RWPE2 (cell line): ENCODE measurements at regions not wholly inside any gene's neighbourhood (a gene's known extent, or its start where the extent isn't known, plus 50 kb on each side); places are given as distances from the start of the nearest gene placed in this dataset.
"Not testable (repeated sequence)": the region's sequence is repeated elsewhere in the genome, so short reads cannot be mapped to it uniquely, and the experiment has no call there.

ENCODE experiments used
- ATAC-seq: fragments of 200-7000 bp; cut with Tn5 transposase; 3 replicates; pipeline ENCODE4 v1.9.1; 2021; ENCODE audit warnings: low read depth
- DNase-seq: peaks from one replicate; pipeline ENCODE4 v3.0.0-alpha.2; 2020; ENCODE audit warnings: low spot score
- H3K27ac ChIP-seq: fragments of 450-650 bp; 2 replicates; pipeline ENCODE4 v1.5.1; 2017; ENCODE audit warnings: mild to moderate bottlenecking; ENCODE audit not compliant: poor library complexity, severe bottlenecking
- H3K27me3 ChIP-seq: fragments of 250-450 bp; sonication (Bioruptor Pico); 2 replicates; pipeline ENCODE4 v1.5.1; 2021; ENCODE audit warnings: mild to moderate bottlenecking, moderate library complexity; ENCODE audit not compliant: insufficient read depth, poor library complexity, severe bottlenecking
- H3K36me3 ChIP-seq: fragments of 250-450 bp; sonication (Bioruptor Pico); 2 replicates; pipeline ENCODE4 v1.5.1; 2020; ENCODE audit warnings: low read depth, mild to moderate bottlenecking, moderate library complexity
- H3K4me1 ChIP-seq: fragments of 250-450 bp; sonication (Bioruptor Pico); 2 replicates; pipeline ENCODE4 v1.5.1; 2021; ENCODE audit warnings: mild to moderate bottlenecking, moderate library complexity; ENCODE audit not compliant: insufficient read depth, poor library complexity, severe bottlenecking
- H3K4me3 ChIP-seq: fragments of 250-450 bp; sonication (Bioruptor Pico); 2 replicates; pipeline ENCODE4 v1.5.1; 2021; ENCODE audit warnings: mild to moderate bottlenecking, moderate library complexity; ENCODE audit not compliant: severe bottlenecking
- H3K9me3 ChIP-seq: fragments of 250-450 bp; sonication (Bioruptor Pico); 2 replicates; pipeline ENCODE4 v1.5.1; 2021; ENCODE audit warnings: mild to moderate bottlenecking, moderate library complexity; ENCODE audit not compliant: severe bottlenecking
- TF ChIP-seq, protein P1 (sequence below): fragments of 450-650 bp; IDR thresholded peaks from one replicate; pipeline ENCODE4 v1.5.1; 2017; ENCODE audit warnings: mild to moderate bottlenecking, moderate library complexity; ENCODE audit not compliant: poor library complexity, severe bottlenecking

DNA sequence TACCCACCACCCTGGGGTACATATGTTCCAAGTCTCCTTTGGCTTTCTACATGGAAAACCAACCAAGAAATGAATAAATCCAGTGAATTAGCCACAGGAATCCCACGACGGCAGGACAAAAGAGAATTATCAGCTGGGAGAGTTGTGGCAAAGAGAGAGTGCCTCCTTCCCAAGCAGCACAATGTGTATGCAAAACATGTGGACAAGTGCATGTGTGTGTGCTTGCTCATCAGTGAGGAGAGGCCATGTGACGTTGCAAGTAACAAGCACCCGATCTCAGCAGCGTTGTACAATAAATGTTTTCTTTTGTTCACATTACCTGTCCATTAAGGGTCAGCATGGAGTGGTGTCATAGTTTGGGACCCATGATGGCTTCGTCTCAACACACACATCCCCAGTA, 50.0 kb upstream of the EMX2 start:
- H3K9me3 ChIP-seq: no peaks in the 10 kb centered on the region
- H3K36me3 ChIP-seq: no peaks in the 10 kb centered on the region
- ATAC-seq: no peak
- no peaks in the 10 kb centered on the region for H3K4me1 ChIP-seq
- DNase-seq: no peak
- H3K4me3 ChIP-seq: no peak overlapping the region
- TF ChIP-seq, protein P1, sequence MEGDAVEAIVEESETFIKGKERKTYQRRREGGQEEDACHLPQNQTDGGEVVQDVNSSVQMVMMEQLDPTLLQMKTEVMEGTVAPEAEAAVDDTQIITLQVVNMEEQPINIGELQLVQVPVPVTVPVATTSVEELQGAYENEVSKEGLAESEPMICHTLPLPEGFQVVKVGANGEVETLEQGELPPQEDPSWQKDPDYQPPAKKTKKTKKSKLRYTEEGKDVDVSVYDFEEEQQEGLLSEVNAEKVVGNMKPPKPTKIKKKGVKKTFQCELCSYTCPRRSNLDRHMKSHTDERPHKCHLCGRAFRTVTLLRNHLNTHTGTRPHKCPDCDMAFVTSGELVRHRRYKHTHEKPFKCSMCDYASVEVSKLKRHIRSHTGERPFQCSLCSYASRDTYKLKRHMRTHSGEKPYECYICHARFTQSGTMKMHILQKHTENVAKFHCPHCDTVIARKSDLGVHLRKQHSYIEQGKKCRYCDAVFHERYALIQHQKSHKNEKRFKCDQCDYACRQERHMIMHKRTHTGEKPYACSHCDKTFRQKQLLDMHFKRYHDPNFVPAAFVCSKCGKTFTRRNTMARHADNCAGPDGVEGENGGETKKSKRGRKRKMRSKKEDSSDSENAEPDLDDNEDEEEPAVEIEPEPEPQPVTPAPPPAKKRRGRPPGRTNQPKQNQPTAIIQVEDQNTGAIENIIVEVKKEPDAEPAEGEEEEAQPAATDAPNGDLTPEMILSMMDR: no peak
- no peak overlapping the region for H3K27ac ChIP-seq
- H3K27me3 ChIP-seq: no peaks in the 10 kb centered on the region

DNA sequence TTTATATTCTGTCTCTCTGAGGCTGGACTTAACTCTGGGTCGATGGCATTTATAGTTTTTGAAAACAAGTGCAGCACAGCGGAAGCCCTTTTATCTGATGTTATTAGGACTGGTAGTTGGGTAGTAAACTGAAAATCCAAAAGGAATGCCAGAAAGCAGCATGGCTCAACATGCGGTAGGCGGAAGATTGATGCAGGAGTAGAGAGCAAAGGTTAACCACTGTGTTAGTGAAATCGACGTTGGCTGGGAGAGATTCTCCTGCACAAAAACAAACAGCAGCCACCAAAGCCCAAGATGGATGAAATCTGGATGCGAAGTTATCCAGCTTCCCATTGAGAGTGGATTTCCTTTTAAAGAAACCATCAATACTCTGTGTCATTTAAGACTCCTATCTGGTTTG, 54.5 kb upstream of the EMX2 start:
- H3K4me1 ChIP-seq: no peaks in the 10 kb centered on the region
- DNase-seq: no peak
- no peaks in the 10 kb centered on the region for H3K36me3 ChIP-seq
- no peaks in the 10 kb centered on the region for H3K9me3 ChIP-seq
- TF ChIP-seq, protein P1: no peak
- H3K4me3 ChIP-seq: no peak overlapping the region
- no peaks in the 10 kb centered on the region for H3K27me3 ChIP-seq
- H3K27ac ChIP-seq: no peak overlapping the region
- no peak for ATAC-seq

DNA sequence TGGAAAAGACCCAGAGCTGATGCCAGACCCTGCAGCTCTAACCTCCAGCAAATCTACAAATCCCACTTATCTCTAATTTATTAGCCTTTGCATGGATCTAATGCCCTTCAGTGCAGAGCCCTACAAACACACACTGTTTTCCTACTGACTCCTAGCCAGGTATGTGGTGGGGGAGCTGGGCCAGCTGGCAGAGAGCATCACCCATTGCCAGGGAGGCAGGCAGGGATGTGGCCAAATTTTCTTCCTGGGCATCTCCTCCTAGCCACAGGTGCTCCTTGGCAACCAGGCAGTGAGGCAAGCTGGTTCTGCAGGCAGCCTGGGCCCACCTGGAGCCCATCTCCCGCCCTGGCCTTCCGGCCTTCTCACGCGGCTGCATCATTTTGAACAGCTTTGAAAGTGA, 55.9 kb upstream of the EMX2 start:
- Histone ChIP-seq H3K27me3 (no peaks in the 10 kb centered on the region), H3K27ac (no peak overlapping the region), H3K4me3 (no peak overlapping the region), H3K9me3 (no peaks in the 10 kb centered on the region), H3K36me3 (no peaks in the 10 kb centered on the region), H3K4me1 (no peaks in the 10 kb centered on the region)
- no peak for ATAC-seq
- TF ChIP-seq, protein P1: no peak
- DNase-seq: no peak

- Histone ChIP-seq H3K27me3 (no peaks in the 10 kb centered on the region), H3K9me3 (no peaks in the 10 kb centered on the region), H3K27ac (no peak overlapping the region), H3K4me3 (no peak overlapping the region), H3K36me3 (no peaks in the 10 kb centered on the region), H3K4me1 (no peaks in the 10 kb centered on the region)
- DNase-seq (no peak), ATAC-seq (no peak)
- TF ChIP-seq, protein P1: no peak
These were observed 59.4 kb upstream of the EMX2 start for GRCh38 chr10:117483056-117483590.

DNA sequence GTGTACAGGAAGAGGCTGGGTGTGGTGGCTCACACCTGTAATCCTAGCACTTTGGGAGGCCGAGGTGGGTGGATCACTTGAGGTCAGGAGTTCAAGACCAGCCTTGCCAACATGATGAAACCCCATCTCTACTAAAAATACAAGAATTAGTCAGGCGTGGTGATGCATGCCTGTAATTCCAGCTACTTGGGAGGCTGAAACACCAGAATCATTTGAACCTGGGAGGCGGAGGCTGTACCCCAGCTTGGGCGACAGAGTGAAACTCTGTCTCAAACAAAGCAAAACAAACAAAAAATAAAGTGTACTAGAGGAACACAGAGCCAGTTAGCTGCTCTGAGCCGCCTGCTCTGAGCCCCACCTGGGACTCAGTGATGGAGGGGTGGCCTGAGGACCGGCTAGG, 61.5 kb upstream of the EMX2 start:
- not testable (repeated sequence) for H3K36me3 ChIP-seq, H3K4me1 ChIP-seq, H3K9me3 ChIP-seq, H3K27ac ChIP-seq, H3K4me3 ChIP-seq, ATAC-seq, H3K27me3 ChIP-seq, DNase-seq
